Fibroblast of gingiva (primary cell): ENCODE measurements at regions not wholly inside any gene's neighbourhood (a gene's known extent, or its start where the extent isn't known, plus 50 kb on each side); places are given as distances from the start of the nearest gene placed in this dataset.

ENCODE experiments used
- DNase-seq: peaks from one replicate; pipeline ENCODE4 v3.0.0-alpha.2; 2011; ENCODE audit warnings: low read depth

DNA sequence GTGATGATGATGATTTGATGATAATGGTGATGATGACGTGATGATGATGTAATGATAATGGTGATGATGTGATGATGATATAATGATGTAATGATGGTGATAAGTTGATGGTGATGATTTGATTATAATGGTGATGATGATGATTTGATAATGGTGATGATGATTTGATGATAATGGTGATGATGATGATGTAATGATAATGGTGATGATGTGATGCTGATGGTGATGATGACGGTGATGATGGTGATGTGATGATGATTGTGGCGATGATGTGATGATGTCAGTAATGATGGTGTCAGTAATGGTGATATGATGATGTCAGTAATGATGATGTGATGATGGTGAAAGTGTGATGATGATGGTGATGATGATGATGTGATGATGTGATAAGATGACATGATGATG is 613.4 kb downstream of the AACS start:
- DNase-seq = no peak

DNA sequence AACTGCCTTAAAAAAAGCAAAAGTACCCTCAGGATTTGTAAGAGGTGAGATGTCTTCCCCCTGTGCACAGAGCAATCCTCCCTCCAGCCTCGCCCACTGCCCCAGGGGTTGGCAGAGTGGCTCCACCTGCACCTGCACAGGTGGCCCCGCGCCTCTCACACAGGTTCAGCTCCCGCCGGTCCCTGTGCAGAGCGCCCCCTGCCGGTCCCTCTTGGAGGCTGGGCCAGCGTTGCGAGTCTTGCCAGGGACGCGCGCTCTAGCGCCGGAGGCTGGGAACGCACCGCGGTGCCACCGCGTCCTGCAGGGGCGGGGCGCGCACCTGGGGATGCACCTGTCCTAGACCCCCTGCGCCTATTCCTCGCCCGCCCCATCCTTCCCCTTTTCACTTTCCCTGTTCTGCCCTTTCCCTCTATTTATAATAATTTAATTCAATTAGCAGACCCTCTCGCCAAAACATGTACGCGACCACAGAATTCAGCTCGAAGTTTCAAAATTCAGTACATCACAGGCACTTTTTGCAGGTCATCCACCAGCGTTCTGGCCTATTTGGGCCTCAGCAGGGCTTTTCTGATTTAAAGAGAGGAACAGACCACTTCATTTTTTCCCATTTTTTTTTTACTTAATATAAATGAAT is 618.6 kb downstream of the AACS start:
- DNase-seq = no peak

DNA sequence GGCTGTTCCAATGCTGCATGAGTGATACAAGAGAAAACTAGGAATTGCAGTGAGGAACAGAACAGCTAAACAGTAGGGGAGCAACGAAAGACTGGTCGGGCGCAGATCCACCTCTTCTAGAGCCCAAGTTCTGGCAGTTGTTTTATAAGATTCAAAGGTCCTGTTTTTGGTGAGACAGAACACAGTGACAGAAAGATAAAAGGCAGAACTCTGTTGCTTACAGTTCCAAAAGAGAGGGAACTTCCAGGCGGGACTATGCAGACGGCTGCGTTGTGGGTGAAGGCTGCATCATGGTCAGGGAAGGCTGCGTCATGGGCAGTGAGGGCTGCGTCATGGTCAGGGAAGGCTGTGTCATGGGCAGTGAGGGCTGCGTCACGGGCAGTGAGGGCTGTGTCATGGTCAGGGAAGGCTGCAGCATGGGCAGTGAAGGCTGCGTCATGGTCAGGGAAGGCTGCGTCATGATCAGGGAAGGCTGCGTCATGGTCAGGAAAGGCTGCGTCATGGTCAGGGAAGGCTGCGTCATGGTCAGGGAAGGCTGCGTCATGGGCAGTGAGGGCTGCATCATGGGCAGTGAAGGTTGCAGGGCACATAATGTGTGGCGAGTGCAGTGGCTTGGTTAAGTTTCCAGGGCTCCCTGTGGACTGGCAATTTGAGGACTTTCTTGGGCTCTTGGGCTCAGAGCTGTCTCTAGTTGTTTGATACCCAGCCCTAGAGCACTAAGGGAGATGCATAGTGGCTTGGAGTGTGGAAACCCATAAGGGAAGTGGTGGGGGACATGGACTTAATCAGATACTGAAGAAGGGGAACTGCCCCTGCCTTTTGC is 619.9 kb downstream of the AACS start:
- no peak for DNase-seq

DNA sequence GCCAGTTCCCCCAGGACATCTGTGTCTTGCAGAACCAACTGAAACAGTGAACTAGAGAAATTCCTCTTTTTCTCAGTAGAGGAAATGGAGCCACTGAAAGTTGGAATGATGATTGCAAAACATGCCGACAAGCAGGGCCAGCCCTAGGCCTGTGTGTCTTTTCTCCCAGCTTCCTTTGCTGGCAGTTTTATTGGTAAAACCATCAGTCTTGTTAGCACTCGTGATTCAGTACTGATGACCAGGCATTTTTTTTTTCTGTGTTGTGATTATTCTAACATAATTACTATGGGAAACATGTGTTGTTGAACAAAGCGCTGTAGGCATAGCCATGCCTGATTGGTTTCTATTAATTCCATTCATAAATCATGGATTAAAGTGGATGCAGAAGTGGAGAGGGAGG is 620.7 kb downstream of the AACS start:
- DNase-seq = no peak

DNA sequence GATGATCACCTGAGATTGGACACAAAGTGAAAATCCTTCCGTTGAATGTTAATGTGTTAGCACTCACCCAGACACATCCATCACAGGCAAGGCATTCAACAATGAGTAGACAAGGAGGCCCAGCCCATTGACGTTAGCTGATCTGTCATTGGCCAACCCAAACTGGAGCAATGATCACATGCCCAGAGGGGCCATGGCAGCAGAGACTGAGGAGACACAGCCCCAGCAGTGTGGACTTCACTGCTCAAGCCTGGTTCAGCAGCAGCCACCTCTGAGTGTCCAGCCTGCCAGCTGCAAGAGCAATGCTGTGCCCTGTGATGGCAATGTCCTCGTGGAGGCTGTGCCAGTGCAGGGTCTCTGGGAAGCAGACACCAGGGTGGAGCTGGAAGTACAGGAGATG is 622.2 kb downstream of the AACS start:
- no peak for DNase-seq

DNA sequence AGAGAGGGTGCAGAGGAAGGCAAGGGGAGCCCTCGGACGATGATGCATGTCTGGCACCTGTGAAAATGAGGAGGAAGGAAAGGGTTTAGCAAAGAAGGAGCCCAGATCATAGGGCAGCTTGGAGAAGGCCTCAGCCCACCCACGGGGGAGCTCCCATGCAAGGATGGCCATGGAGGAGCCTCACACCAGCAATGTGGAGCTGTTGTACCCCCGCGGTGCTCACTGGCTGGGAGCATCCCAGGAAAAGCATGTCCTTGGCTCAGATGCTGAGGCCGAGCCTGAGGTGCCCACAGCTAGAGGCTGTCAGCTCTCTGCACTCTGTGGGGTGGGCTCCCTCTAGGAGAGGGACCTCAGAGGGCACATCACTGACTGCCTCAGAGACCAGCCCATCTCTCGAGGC is 622.6 kb downstream of the AACS start:
- no peak for DNase-seq

DNA sequence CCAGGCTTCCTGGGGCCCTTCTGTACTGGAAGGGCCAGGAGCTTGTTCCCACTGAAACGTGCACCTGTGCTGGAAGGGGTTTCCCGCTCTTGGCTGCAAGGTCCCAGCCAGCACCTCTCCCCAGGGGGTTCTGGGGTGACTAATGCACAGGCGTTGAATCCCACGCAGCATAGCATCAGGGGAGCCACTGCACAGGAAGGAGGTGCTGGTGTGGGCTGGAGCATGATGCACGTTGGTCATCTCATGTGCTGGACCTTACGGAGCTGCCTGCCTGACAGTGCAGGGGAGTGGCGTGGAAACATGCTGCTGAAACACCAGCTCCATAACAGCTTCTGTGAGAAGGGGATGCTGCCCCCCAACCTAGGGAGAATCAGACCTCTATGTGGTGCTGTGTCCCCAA is 623.0 kb downstream of the AACS start:
- DNase-seq = no peak

DNA sequence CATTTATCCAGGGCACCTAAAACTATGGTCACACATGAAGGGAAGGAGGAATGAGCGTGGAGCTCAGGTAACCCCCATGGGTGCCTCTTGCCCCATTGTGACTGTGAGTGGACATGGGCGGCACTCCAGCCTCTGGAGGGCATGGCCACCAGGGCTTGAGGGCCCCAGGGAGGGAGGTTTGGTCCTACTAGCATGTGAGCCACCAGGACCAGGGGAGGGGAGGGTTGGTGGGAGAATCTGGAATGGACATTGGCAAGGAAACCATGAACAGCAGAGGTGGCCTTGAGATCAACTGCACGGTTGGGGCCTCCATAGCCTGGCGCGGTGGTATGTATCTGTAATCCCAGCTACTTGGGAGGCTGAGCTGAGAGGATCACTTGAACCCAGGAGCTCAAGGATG is 623.6 kb downstream of the AACS start:
- DNase-seq = no peak

DNA sequence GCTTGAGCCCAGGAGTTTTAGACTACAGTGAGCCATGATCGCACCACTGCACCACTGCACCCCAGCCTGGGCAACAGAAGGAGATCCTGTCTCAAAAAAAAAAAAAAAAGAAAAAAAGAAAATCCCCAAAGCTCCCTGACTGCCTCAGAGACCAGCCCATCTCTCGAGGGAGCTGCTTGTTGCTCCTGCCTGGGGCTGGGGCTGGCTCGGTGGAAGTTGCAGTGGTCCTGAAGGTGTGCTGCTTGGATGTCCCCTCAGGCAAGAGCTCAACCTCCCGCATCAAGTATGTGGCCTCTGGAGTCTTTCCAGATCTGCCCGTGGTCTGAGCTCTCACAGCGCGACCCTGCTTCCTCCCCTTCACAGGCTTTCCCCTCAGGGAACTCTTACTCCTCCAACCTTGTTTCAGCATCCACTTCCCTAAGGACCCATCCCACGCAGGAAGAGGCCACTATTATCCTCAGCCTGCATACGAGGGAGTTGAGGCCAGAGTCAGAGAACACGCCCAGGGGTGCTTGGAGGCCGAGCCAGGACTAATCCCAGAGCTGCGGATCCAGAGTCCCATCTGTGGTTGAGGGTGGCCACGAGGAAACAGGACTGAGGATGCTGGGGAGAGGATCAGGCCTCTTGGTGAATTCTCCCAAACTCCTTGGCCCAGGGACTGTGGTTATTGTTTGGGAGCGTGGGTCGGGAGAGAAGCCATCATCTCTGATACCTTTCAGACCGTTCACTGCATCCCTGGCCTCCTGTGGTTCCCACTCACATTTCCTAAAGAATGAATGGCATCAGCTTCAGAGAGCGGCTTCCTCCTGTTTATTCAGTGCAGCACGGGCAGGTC is 624.6 kb downstream of the AACS start:
- DNase-seq = no peak

DNA sequence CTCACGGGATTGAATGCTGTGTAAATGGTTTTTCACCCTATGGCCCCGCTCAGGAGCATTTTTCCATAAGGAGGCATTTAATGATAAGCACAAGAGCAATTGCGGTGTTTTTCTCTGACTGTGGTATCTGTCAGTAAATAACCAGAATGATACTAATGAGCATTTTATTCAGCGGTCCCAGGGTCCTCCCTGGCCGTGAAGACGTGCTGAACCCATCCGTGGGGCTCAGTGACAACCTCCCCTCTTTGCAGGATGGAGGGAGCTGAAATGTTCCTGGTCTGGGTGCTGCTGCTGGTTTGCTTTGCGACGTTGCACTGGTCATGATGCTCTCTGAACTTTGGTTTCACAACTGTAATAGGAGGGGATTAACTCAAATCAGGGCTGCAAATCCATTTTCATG is 625.6 kb downstream of the AACS start:
- DNase-seq = no peak

DNA sequence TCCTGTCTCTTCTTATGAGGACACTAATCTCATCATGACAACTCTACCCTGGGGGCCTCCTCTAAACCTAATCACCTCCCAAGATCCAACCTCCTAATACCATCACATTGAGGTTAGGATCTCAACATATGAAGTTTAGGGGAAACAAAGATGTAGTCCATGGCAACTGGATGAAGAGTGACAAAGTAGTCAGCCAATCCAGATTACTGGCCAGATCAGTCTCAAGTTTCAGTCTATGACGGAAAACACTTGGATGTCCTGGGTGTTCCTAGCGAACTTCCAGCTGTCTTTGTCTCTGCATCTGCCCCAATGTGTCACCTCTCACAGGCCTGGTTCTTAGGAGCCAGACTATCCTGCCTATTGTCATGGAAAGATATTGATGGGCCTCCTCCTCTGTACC is 630.8 kb downstream of the AACS start:
- no peak for DNase-seq

DNA sequence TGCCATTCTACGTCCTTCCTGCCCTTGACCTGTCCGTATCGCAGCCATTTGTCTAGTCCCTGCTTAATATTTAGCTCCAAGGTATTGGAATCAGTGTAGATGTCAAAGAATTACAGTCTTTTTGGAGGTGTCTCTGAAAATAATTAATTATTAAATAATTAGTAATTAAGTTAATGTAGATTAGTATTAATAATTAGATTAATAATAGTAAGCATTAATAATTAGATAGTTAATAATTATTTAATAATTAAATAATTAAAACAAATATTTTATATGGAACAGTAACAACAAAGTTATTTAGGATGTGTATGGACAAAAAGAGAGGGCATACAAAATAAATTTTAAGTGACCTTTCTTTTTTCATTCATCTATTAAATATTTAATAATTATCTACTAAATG is 639.6 kb downstream of the AACS start:
- DNase-seq = no peak

DNA sequence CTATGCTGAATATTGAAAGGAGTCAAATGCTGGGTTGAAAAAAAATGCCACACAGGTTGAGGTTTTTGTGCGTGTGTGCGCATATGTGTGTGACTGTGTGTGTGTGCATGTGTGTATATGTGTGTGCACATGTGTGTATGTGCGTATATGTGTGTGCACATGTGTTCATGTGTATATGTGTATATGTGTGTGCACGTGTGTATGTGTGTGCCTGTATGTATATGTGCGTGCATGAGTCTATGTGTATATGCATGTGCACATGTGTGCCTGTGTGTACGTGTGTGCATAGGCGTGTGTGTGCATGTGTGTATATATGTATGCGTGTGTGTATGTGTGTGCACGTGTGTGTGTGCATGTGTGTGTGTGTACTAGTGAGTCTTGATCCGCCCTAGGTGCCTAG is 655.7 kb downstream of the AACS start:
- no peak for DNase-seq

DNA sequence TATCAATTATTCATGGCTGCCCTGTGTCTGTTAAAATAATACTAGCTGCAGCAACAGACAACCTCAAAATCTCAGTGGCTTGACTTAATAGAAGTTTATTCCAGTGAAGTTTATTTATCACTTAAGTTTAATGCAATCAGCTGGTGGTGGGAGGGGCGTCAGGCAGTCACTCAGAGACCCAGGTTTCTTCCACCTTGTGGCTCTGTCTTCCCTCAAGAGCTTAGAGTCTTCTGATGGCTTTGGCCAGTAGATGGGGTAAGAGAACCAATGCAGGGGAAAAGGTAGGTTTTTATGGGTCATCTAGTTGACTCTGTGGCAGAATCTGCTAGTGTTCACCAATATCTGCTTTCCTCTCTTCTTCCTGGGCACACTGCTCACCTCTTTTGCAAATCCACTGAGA is 668.9 kb downstream of the AACS start:
- no peak for DNase-seq

DNA sequence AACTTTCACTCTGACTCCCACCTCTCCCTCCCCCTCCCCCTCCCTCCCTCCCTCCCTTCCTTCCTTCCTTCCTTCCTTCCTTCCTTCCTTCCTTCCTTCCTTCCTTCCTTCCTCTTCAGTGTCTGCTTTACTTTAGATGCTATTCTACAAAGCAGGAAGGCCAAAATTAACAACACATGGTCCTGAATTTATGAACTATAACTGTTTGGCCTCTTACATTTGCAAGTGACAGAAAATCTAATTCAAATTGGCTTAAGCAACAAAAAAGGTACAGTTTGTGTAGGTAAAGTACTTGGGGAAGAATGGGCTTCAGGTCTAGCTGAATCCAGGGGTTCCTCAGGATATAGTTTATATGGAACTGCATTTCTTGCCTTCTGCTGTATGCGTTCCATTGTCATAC is 673.0 kb downstream of the AACS start:
- DNase-seq = no peak

DNA sequence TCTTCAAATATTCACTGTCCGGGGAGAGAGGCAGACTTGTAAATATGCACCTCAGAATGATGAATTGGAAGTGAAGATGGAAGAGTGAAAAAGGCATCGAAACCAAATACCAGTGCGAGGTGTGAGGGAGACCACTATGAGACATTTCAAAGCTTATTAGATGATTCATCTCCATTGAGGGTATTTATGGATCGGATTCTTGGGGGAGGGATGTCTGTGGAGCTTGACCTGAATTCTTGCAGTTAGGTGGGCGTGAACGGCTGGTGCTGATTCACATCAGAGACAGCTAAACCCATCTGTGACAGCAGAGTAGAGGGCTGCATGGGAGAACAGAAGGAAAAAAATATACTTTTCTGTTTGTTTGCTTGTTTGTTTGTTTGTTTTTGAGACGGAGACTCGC is 677.2 kb downstream of the AACS start:
- DNase-seq = no peak

DNA sequence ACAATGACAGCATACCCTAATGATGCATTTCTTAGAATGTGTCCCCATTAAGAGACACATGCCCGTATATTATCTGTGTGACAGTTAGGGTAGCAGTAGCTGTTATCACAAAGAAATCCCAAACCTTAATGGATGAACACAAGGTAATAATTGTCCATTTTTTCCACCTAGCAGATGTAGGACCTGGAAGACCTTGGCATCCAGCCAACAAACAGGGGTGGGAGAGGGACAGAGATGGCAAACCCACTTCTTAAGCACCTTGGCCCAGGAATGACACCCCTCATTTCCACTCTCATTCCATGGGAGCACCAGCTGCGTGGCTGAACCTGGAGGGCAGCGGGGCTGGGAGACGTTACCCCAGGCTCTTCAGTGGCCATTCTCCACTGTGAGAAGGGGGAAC is 679.0 kb downstream of the AACS start:
- DNase-seq = no peak

DNA sequence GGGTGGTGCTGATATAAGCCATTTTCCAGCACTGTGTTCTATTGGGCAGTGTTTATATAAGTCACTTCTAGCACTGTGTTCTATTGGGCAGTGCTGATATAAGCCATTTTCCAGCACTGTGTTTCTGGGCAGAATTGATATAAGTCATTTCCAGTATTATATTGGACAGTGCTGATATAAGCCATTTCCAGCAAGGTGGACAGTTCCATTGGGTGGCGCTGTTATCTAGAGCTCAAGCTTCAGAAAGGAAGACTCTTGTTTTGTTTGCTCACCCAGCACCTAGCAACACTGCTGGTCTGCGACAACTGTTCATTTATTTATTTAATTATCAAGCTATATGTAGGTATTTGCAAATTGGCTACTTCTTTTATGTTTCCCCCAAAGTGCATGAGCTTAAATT is 690.3 kb downstream of the AACS start:
- DNase-seq = no peak

DNA sequence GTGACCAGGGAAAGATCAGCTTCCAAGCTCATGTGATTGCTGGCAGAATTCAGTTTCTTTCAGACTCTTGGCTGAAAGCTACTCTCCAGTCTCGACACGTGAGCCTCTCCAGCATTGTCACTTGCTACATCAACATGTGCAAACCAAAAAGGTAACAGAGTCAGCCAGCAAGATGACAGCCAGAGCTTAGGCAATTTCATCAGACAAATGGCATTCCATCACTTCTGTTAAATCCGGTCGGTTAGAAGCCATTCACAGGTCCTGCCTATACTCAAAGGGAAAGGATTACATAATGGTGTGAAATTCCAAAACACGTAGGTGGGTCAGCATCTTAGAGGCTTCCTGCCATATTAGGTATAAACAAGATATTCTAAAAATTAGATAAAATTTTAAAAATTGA is 700.9 kb downstream of the AACS start:
- DNase-seq = no peak

DNA sequence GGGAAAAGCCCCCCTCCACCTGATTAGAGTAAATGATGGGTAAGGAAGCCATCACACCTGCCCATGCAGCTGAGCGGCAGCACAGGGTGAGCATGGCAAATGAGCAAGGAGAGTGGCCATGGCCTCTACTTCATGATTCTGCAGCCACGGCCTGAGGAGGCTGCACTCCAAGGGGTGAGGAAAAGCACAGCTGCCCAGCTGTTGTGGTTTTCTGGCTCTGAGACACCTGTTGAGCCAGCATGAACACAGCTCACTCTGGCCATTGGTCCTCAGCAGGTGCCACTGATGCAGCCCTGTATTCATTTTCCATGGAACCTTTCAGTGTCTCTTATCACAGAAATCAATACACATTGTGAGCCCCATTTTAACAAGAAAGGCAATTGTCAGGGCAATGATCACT is 707.2 kb downstream of the AACS start:
- DNase-seq = no peak

DNA sequence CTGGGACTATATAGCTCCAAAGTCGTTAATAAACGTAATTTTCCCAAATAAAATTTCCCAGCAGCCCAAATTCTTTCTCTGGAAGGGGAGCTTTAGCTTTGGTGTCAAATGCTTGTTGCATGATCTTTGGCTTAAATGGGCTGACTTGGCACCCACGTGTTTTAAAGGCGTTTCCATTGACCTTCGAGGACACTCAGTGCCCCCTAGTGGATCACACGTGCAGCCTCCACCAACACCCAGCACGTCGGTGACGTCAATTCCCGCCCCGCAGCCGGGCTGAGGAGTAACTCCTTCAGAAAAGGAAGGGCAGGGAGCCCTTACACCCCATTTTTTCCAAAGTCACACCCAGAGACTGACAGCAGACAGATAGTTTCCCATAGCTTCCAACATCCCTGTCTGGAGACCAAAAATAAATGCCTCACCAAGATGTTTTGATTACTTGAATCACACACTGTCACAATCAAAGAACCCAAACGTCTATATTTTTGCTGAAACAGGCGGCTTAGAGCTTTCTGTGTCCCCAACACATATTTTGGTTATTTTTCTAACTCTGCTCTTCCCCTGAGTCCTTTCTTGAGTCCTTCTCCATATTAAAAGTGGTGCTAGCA is 707.9 kb downstream of the AACS start:
- no peak for DNase-seq

DNA sequence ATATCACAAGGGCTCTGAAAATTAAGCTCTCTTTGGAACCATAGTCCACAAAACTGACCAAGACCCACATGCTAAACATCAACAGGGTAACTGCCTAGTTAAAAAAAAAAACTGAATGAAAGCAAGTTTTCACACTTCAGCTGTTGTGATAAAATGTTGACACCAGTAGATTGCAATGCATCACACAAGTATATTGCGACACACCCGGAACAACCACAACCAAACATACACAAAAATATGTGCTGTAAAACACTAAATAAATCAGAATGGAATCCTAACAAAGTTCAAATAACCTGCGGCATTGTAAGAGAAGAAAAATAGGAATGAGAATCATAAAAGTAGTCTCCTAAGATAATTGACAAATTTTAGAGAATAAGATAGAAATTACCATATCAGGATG is 710.3 kb downstream of the AACS start:
- DNase-seq = no peak

DNA sequence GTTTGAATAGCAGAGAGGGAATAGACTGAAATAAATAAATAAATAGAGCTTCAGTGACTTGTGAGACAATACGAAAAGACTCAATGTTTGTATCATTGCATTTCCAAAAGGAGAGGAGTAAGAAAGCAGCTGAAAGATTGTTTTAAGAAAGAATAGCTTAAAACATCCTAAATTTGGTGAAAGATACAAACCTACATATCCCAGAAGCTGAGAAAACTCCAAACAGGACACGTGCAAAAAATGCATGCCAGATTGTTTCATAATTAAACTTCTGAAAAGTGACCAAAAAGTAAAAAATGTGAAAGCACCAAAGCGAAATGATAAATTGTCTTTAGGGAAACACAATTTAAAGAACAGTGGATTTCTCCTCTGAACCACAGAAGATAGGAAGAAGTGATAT is 711.0 kb downstream of the AACS start:
- no peak for DNase-seq
